Right kidney (tissue), 1 donor: ENCODE measurements at regions not wholly inside any gene's neighbourhood (a gene's known extent, or its start where the extent isn't known, plus 50 kb on each side); places are given as distances from the start of the nearest gene placed in this dataset.
A peak's percentile ranks its signal among the peaks of the same experiment; 100 is the strongest.

Experiments used
- DNase-seq: peaks from one replicate; pipeline ENCODE4 v3.0.0-alpha.2; 2016

- no peak for DNase-seq
Observed at GRCh38 chr2:10964052-10964790, 52.5 kb downstream of the KCNF1 start.

GRCh38 chr2:10965241-10965843 is 53.6 kb downstream of the KCNF1 start:
- no peak for DNase-seq

- DNase-seq: no peak
Observed at GRCh38 chr2:10966056-10966455, 54.3 kb downstream of the KCNF1 start.

GRCh38 chr2:10966741-10967140 is 55.0 kb downstream of the KCNF1 start:
- DNase-seq: no peak

GRCh38 chr2:10968176-10968575 is 56.4 kb downstream of the KCNF1 start:
- DNase-seq: no peak

- no peak for DNase-seq
Observed at GRCh38 chr2:10970666-10971065, 58.9 kb downstream of the KCNF1 start.

GRCh38 chr2:10971161-10971887 is 59.6 kb downstream of the KCNF1 start:
- no peak for DNase-seq

- DNase-seq: no peak
Observed at GRCh38 chr2:10971888-10972260, 60.1 kb downstream of the KCNF1 start.

GRCh38 chr2:10972683-10973433 is 61.1 kb downstream of the KCNF1 start:
- no peak for DNase-seq

- DNase-seq: no peak
Observed at GRCh38 chr2:10973766-10974165, 62.0 kb downstream of the KCNF1 start.

- DNase-seq: no peak
Observed at GRCh38 chr2:10977003-10977402, 65.3 kb downstream of the KCNF1 start.

GRCh38 chr2:10977621-10978020 is 65.9 kb downstream of the KCNF1 start:
- no peak for DNase-seq

GRCh38 chr2:10978090-10978670 is 66.4 kb downstream of the KCNF1 start:
- DNase-seq: no peak

- DNase-seq: no peak
Observed at GRCh38 chr2:10980071-10980470, 68.3 kb downstream of the KCNF1 start.

- no peak for DNase-seq
Observed at GRCh38 chr2:10980886-10981425, 69.2 kb downstream of the KCNF1 start.

- no peak for DNase-seq
Observed at GRCh38 chr2:10981451-10981850, 69.7 kb downstream of the KCNF1 start.

GRCh38 chr2:10981941-10982431 is 70.3 kb downstream of the KCNF1 start:
- no peak for DNase-seq

GRCh38 chr2:10982931-10983701 is 71.4 kb downstream of the KCNF1 start:
- peak; percentile 54 for DNase-seq

GRCh38 chr2:10983711-10984110 is 72.0 kb downstream of the KCNF1 start:
- DNase-seq: no peak

GRCh38 chr2:10984418-10985135 is 72.8 kb downstream of the KCNF1 start:
- no peak for DNase-seq

- DNase-seq: no peak
Observed at GRCh38 chr2:10985260-10985659, 73.5 kb downstream of the KCNF1 start.
